HCT116 (cell line): ENCODE measurements at regions not wholly inside any gene's neighbourhood (a gene's known extent, or its start where the extent isn't known, plus 50 kb on each side); places are given as distances from the start of the nearest gene placed in this dataset.
"Not testable (repeated sequence)": the region's sequence is repeated elsewhere in the genome, so short reads cannot be mapped to it uniquely, and the experiment has no call there.

Source experiments
- ATAC-seq: fragments of 200-7000 bp; cut with Tn5 transposase; 2 replicates; pipeline ENCODE4 v1.9.1; 2020; ENCODE audit warnings: mild to moderate bottlenecking, moderate library complexity
- BruUV-seq: library from RNA; stranded (reverse); fragments of 400-500 nt; replicated peaks from 2 replicates; lab custom pipeline; 2021; lab: Mats Ljungman, UMichigan
- CTCF ChIA-PET: fragments of 300-600 bp; sonication (Branson Sonifier 250); formaldehyde crosslinking; loops from one replicate; lab custom pipeline; 2021; ENCODE audit warnings: antibody characterized with exemption; lab: Charles Lee
- POLR2A ChIA-PET: fragments of 300-600, 350-600 bp; sonication (Branson Sonifier 250); formaldehyde crosslinking; loops from one replicate; lab custom pipeline; 2021; ENCODE audit warnings: antibody characterized with exemption; lab: Charles Lee
- RAD21 ChIA-PET, 2 experiments: fragments of 300-600 bp; sonication (Branson Sonifier 250); formaldehyde crosslinking; loops; one replicate each; lab custom pipeline; 2023; ENCODE audit warnings: low total read pairs in 2 of 2; ENCODE audit not compliant: uncharacterized antibody in 2 of 2, unreplicated experiment in 2 of 2, low non-redundant PET in 1 of 2; lab: Charles Lee
- DNase-seq: peaks from one replicate; pipeline ENCODE4 v3.0.0-alpha.2; 2010; ENCODE audit warnings: low read depth, low spot score
- H2AFZ ChIP-seq: fragments of 200-600 bp; shearing (Covaris generic), sonication (generic); 2 replicates; pipeline ENCODE4 v1.6.1; 2017; ENCODE audit warnings: low read depth, mixed run types, mixed read lengths, antibody characterized with exemption, low read length; ENCODE audit not compliant: poor library complexity, severe bottlenecking
- H3K27ac ChIP-seq: 2 replicates; pipeline ENCODE4 v1.5.1; 2012; ENCODE audit warnings: low read depth, low read length
- H3K27me3 ChIP-seq: fragments of 200-600 bp; sonication (generic); 2 replicates; pipeline ENCODE4 v1.6.1; 2016; ENCODE audit warnings: mixed run types, low read length, mixed read lengths; ENCODE audit not compliant: insufficient read depth
- H3K36me3 ChIP-seq, 2 experiments: fragments of 200-500 bp in 1 of 2; fragments of 200-600 bp in 1 of 2; sonication (Bioruptor generic) in 1 of 2; sonication (generic) in 1 of 2; 2 replicates each; pipeline versions ENCODE4 v1.5.1 to v1.6.1; 2014 to 2016; ENCODE audit warnings: low read length in 2 of 2, inconsistent platforms in 1 of 2, mixed read lengths in 1 of 2, mixed run types in 1 of 2; ENCODE audit not compliant: insufficient read depth in 2 of 2, control insufficient read depth in 1 of 2
- H3K4me1 ChIP-seq, 2 experiments: fragments of 200-600 bp in 1 of 2; sonication (generic) in 1 of 2; 2 replicates each; pipeline versions ENCODE4 v1.5.1 to v1.6.1; 2012 to 2017; ENCODE audit warnings: low read length in 2 of 2, inconsistent platforms in 1 of 2, mild to moderate bottlenecking in 1 of 2, mixed read lengths in 1 of 2, mixed run types in 1 of 2, moderate library complexity in 1 of 2; ENCODE audit not compliant: insufficient read depth in 2 of 2, control insufficient read depth in 1 of 2
- H3K4me2 ChIP-seq: fragments of 200-600 bp; sonication (generic); 2 replicates; pipeline ENCODE4 v1.6.1; 2017; ENCODE audit warnings: mixed run types, low read length, mixed read lengths
- H3K4me3 ChIP-seq, 2 experiments: fragments of 200-600 bp in 1 of 2; sonication (generic) in 1 of 2; replicated peaks in 1 of 2; 2 replicates each; pipeline ENCODE4 v1.5.1; 2011 to 2016; ENCODE audit warnings: low read length in 2 of 2, control low read depth in 1 of 2, low read depth in 1 of 2, mild to moderate bottlenecking in 1 of 2, mixed read lengths in 1 of 2, mixed run types in 1 of 2
- H3K79me2 ChIP-seq: fragments of 200-600 bp; sonication (generic); 2 replicates; pipeline ENCODE4 v1.6.1; 2017; ENCODE audit warnings: mild to moderate bottlenecking, mixed run types, low read length, moderate library complexity, mixed read lengths; ENCODE audit not compliant: insufficient read depth
- H3K9ac ChIP-seq: fragments of 200-600 bp; sonication (generic); 2 replicates; pipeline ENCODE4 v1.6.1; 2016; ENCODE audit warnings: low read length, mixed read lengths
- H3K9me2 ChIP-seq: fragments of 200-600 bp; sonication (generic), shearing (Covaris generic); 2 replicates; pipeline ENCODE4 v1.6.1; 2017; ENCODE audit warnings: mixed run types, mild to moderate bottlenecking, moderate library complexity; ENCODE audit not compliant: insufficient read depth
- H3K9me3 ChIP-seq, 2 experiments: fragments of 200-500 bp in 1 of 2; fragments of 200-600 bp in 1 of 2; sonication (Bioruptor generic) in 1 of 2; sonication (generic) in 1 of 2; 2 replicates each; pipeline ENCODE4 v1.6.1; 2014 to 2017; ENCODE audit warnings: low read length in 2 of 2, mixed read lengths in 2 of 2, inconsistent platforms in 1 of 2, low read depth in 1 of 2, mild to moderate bottlenecking in 1 of 2, mixed run types in 1 of 2, moderate library complexity in 1 of 2; ENCODE audit not compliant: control insufficient read depth in 1 of 2, insufficient read depth in 1 of 2
- H4K20me1 ChIP-seq: fragments of 200-600 bp; sonication (generic), shearing (Covaris generic); 2 replicates; pipeline ENCODE4 v1.6.1; 2017; ENCODE audit warnings: mixed run types, mild to moderate bottlenecking, moderate library complexity; ENCODE audit not compliant: insufficient read depth
- CEBPB ChIP-seq: IDR thresholded peaks from 2 replicates; pipeline ENCODE4 v1.6.1; 2012; ENCODE audit warnings: low read depth
- EGR1 ChIP-seq: IDR thresholded peaks from 2 replicates; pipeline ENCODE4 v1.6.1; 2012; ENCODE audit warnings: low read depth
- ELF1 ChIP-seq: IDR thresholded peaks from 2 replicates; pipeline ENCODE4 v1.6.1; 2012; ENCODE audit warnings: low read depth, borderline replicate concordance
- EZH2 ChIP-seq: fragments of 200-600 bp; sonication (generic); IDR thresholded peaks from 2 replicates; pipeline ENCODE4 v1.6.1; 2017; ENCODE audit warnings: antibody characterized with exemption, mixed run types
- EZH2phosphoT487 ChIP-seq: fragments of 200-600 bp; IDR thresholded peaks from 2 replicates; pipeline ENCODE4 v1.6.1; 2018; ENCODE audit warnings: antibody characterized with exemption, borderline replicate concordance
- FOSL1 ChIP-seq: IDR thresholded peaks from 2 replicates; pipeline ENCODE4 v1.6.1; 2012; ENCODE audit warnings: low read depth
- JUND ChIP-seq: IDR thresholded peaks from 2 replicates; pipeline ENCODE4 v1.6.1; 2012
- MAX ChIP-seq: IDR thresholded peaks from 2 replicates; pipeline ENCODE4 v1.6.1; 2012
- POLR2A ChIP-seq: IDR thresholded peaks from 2 replicates; pipeline ENCODE4 v1.7.0; 2011; ENCODE audit warnings: borderline replicate concordance; ENCODE audit not compliant: insufficient read depth, insufficient read length; ENCODE audit errors: extremely low read depth
- POLR2AphosphoS5 ChIP-seq: IDR thresholded peaks from 2 replicates; pipeline ENCODE4 v1.6.1; 2011; ENCODE audit warnings: mild to moderate bottlenecking, low read depth, low read length, moderate library complexity
- SIN3A ChIP-seq: IDR thresholded peaks from 2 replicates; pipeline ENCODE4 v1.6.1; 2012; ENCODE audit warnings: low read depth
- SRF ChIP-seq: IDR thresholded peaks from 2 replicates; pipeline ENCODE4 v1.6.1; 2012; ENCODE audit warnings: low read depth
- TCF7L2 ChIP-seq: IDR thresholded peaks from 2 replicates; pipeline ENCODE4 v1.7.0; 2011; ENCODE audit warnings: borderline replicate concordance, inconsistent platforms; ENCODE audit not compliant: insufficient read depth, insufficient read length; ENCODE audit errors: extremely low read depth
- ZBTB33 ChIP-seq: IDR thresholded peaks from 2 replicates; pipeline ENCODE4 v1.6.1; 2011; ENCODE audit warnings: mild to moderate bottlenecking, low read length, moderate library complexity; ENCODE audit not compliant: insufficient replicate concordance; ENCODE audit errors: extremely low read depth
- intact Hi-C: fragments of 100-400 bp; cut with micrococcal nuclease; formaldehyde crosslinking; loops from 2 replicates; pipeline ENCODE4 v1.10.0; 2022

- TF ChIP-seq EZH2phosphoT487 (no peak), ZBTB33 (no peak), POLR2A (no peak), CEBPB (no peak)
Measured at GRCh38 chr18:42517896-42518295, 562.9 kb downstream of the PIK3C3 start (continued).

GRCh38 chr18:42518331-42518730 lies 563.3 kb downstream of the PIK3C3 start:
- H3K9me2 ChIP-seq, CTCF ChIA-PET, RAD21 ChIA-PET, H3K79me2 ChIP-seq, ATAC-seq, H2AFZ ChIP-seq, POLR2A ChIA-PET, H4K20me1 ChIP-seq, H3K27ac ChIP-seq, H3K4me1 ChIP-seq, H3K4me3 ChIP-seq, BruUV-seq, H3K36me3 ChIP-seq, intact Hi-C loops, H3K27me3 ChIP-seq, H3K4me2 ChIP-seq, DNase-seq, H3K9ac ChIP-seq: not testable (repeated sequence)
- peaks cover 0 to 10% of the 10 kb centered on the region in 2 experiments; a peak in 2 of 4 replicates for H3K9me3 ChIP-seq

- ChIA-PET RAD21 (no interaction called here), CTCF (no interaction called here), POLR2A (no interaction called here)
- H3K4me3 ChIP-seq, result no peak overlapping the region
- H3K9me3 ChIP-seq, result peaks cover 0 to 10% of the 10 kb centered on the region in 2 experiments; a peak in 2 of 4 replicates
- no TSS peak for BruUV-seq
- H3K27me3 ChIP-seq, result no peaks in the 10 kb centered on the region
- no peaks in the 10 kb centered on the region for H4K20me1 ChIP-seq
- ATAC-seq, result no peak
- H3K4me2 ChIP-seq, result no peak overlapping the region
- no peaks in the 10 kb centered on the region for H3K79me2 ChIP-seq
- no peaks in the 10 kb centered on the region for H3K4me1 ChIP-seq
- DNase-seq, result no peak
- H2AFZ ChIP-seq, result no peak overlapping the region
- no peaks in the 10 kb centered on the region for H3K36me3 ChIP-seq
- no peak overlapping the region for H3K9ac ChIP-seq
- H3K27ac ChIP-seq, result no peak overlapping the region
- intact Hi-C loops, result no loop called here
- no peaks in the 10 kb centered on the region for H3K9me2 ChIP-seq
- TF ChIP-seq MAX (no peak), ZBTB33 (no peak), SRF (no peak), FOSL1 (no peak), CEBPB (no peak), EZH2 (no peak), POLR2AphosphoS5 (no peak), POLR2A (no peak), EZH2phosphoT487 (no peak), JUND (no peak), ELF1 (no peak), EGR1 (no peak), TCF7L2 (no peak), SIN3A (no peak)
Measured at GRCh38 chr18:42520138-42520537, 565.1 kb downstream of the PIK3C3 start.
